GM23338 (cell line): ENCODE measurements at regions not wholly inside any gene's neighbourhood (a gene's known extent, or its start where the extent isn't known, plus 50 kb on each side); places are given as distances from the start of the nearest gene placed in this dataset.

Experiments
- ATAC-seq: fragments of 200-7000 bp; cut with Tn5 transposase; 3 replicates; pipeline ENCODE4 v1.9.1; 2020
- DNase-seq: peaks from one replicate; pipeline ENCODE4 v3.0.0-alpha.2; 2015; ENCODE audit warnings: low spot score
- H2AFZ ChIP-seq: fragments of 200-600 bp; sonication (generic); 2 replicates; pipeline ENCODE4 v1.8.0; 2016; ENCODE audit warnings: antibody characterized with exemption, mild to moderate bottlenecking, moderate library complexity
- H3F3A ChIP-seq: fragments of 200-600 bp; sonication (generic); replicated peaks from 2 replicates; pipeline ENCODE4 v1.8.0; 2017; ENCODE audit warnings: antibody characterized with exemption, mixed run types, low read depth
- H3K27ac ChIP-seq: fragments of 200-600 bp; sonication (generic); 2 replicates; pipeline ENCODE4 v1.6.1; 2016; ENCODE audit warnings: low read depth
- H3K27me3 ChIP-seq: fragments of 200-600 bp; sonication (generic); 2 replicates; pipeline ENCODE4 v1.8.0; 2016; ENCODE audit warnings: mild to moderate bottlenecking, mixed run types, moderate library complexity; ENCODE audit not compliant: insufficient read depth
- H3K36me3 ChIP-seq: fragments of 200-600 bp; sonication (generic); 2 replicates; pipeline ENCODE4 v1.8.0; 2016; ENCODE audit warnings: mild to moderate bottlenecking; ENCODE audit not compliant: insufficient read depth
- H3K4me1 ChIP-seq: fragments of 200-600 bp; sonication (generic); 2 replicates; pipeline ENCODE4 v1.8.0; 2016; ENCODE audit warnings: mild to moderate bottlenecking, moderate library complexity; ENCODE audit not compliant: insufficient read depth
- H3K4me2 ChIP-seq: fragments of 200-600 bp; sonication (generic); 2 replicates; pipeline ENCODE4 v1.7.1; 2017; ENCODE audit warnings: mixed run types
- H3K4me3 ChIP-seq: fragments of 200-600 bp; sonication (generic); 2 replicates; pipeline ENCODE4 v1.6.1; 2016; ENCODE audit warnings: mixed run types
- H3K79me2 ChIP-seq: fragments of 200-600 bp; sonication (generic); replicated peaks from 2 replicates; pipeline ENCODE4 v1.8.0; 2017; ENCODE audit warnings: mild to moderate bottlenecking; ENCODE audit not compliant: insufficient read depth
- H3K9me2 ChIP-seq: fragments of 200-600 bp; sonication (generic); 2 replicates; pipeline ENCODE4 v1.8.0; 2017; ENCODE audit not compliant: insufficient read depth
- H4K20me1 ChIP-seq: fragments of 200-600 bp; sonication (generic); replicated peaks from 2 replicates; pipeline ENCODE4 v1.8.0; 2017; ENCODE audit warnings: mild to moderate bottlenecking; ENCODE audit not compliant: insufficient read depth
- H3K27ac Mint-ChIP-seq: 2 replicates; pipeline ENCODE4 v1.8.0; 2020; ENCODE audit warnings: inconsistent platforms, mild to moderate bottlenecking, moderate library complexity, mixed read lengths
- H3K27me3 Mint-ChIP-seq: 3 replicates; pipeline ENCODE4 v1.8.0; 2022; ENCODE audit warnings: low read depth, mild to moderate bottlenecking, moderate library complexity, mixed read lengths, inconsistent platforms; ENCODE audit not compliant: insufficient read depth, poor library complexity
- H3K36me3 Mint-ChIP-seq: 3 replicates; pipeline ENCODE4 v1.8.0; 2021; ENCODE audit warnings: low read depth, mild to moderate bottlenecking, inconsistent platforms, moderate library complexity, mixed read lengths
- H3K4me1 Mint-ChIP-seq: 3 replicates; pipeline ENCODE4 v1.8.0; 2020; ENCODE audit warnings: mild to moderate bottlenecking, inconsistent platforms, mixed read lengths
- H3K4me3 Mint-ChIP-seq: 3 replicates; pipeline ENCODE4 v1.8.0; 2021; ENCODE audit warnings: moderate library complexity, mild to moderate bottlenecking, inconsistent platforms, mixed read lengths
- H3K9me3 Mint-ChIP-seq: 3 replicates; pipeline ENCODE4 v1.8.0; 2020; ENCODE audit warnings: moderate library complexity, mild to moderate bottlenecking, inconsistent platforms, mixed read lengths
- CREB1 ChIP-seq: fragments of 250-450 bp; sonication (Bioruptor Pico); IDR thresholded peaks from 2 replicates; pipeline ENCODE4 v1.5.0; 2020; ENCODE audit warnings: low read depth, mild to moderate bottlenecking, moderate library complexity
- CTCF ChIP-seq, 2 experiments: fragments of 200-600 bp in 1 of 2; sonication (generic) in 1 of 2; conservative IDR thresholded peaks; 2 replicates each; pipeline versions ENCODE4 v1.5.1 to v1.6.1; 2016 to 2017; ENCODE audit warnings: antibody characterized with exemption in 2 of 2, low read depth in 2 of 2, mild to moderate bottlenecking in 2 of 2, moderate library complexity in 1 of 2
- ETS1 ChIP-seq: IDR thresholded peaks from 2 replicates; pipeline ENCODE4 v1.6.1; 2016; ENCODE audit warnings: antibody characterized with exemption
- EZH2 ChIP-seq: fragments of 200-600 bp; sonication (generic); IDR thresholded peaks from one replicate; pipeline ENCODE4 v1.8.0; 2017; ENCODE audit warnings: antibody characterized with exemption, mild to moderate bottlenecking, low read depth; ENCODE audit not compliant: unreplicated experiment
- EZH2phosphoT487 ChIP-seq: fragments of 200-600 bp; sonication (generic); IDR thresholded peaks from one replicate; pipeline ENCODE4 v1.8.1; 2018; ENCODE audit warnings: antibody characterized with exemption; ENCODE audit not compliant: unreplicated experiment
- JUNB ChIP-seq: IDR thresholded peaks from one replicate; pipeline ENCODE4 v1.6.1; 2016; ENCODE audit warnings: antibody characterized with exemption; ENCODE audit not compliant: unreplicated experiment
- NANOG ChIP-seq: IDR thresholded peaks from 2 replicates; pipeline ENCODE4 v1.6.1; 2016; ENCODE audit warnings: antibody characterized with exemption, borderline replicate concordance
- POLR2AphosphoS5 ChIP-seq: IDR thresholded peaks from 2 replicates; pipeline ENCODE4 v1.6.1; 2016; ENCODE audit warnings: antibody characterized with exemption, low read depth
- REST ChIP-seq: IDR thresholded peaks from one replicate; pipeline ENCODE4 v1.6.1; 2018; ENCODE audit warnings: antibody characterized with exemption; ENCODE audit not compliant: unreplicated experiment
- STAT1 ChIP-seq: IDR thresholded peaks from one replicate; pipeline ENCODE4 v1.6.1; 2016; ENCODE audit warnings: antibody characterized with exemption; ENCODE audit not compliant: unreplicated experiment
- ZNF114 ChIP-seq: fragments of 250-450 bp; sonication (Bioruptor Pico); IDR thresholded peaks from 2 replicates; pipeline ENCODE4 v1.5.0; 2020; ENCODE audit warnings: mild to moderate bottlenecking, moderate library complexity
- ZNF331 ChIP-seq: fragments of 250-450 bp; sonication (Bioruptor Pico); IDR thresholded peaks from 2 replicates; pipeline ENCODE4 v1.5.0; 2020; ENCODE audit warnings: low read depth, mild to moderate bottlenecking, moderate library complexity
- ZNF462 ChIP-seq: fragments of 250-450 bp; sonication (Bioruptor Pico); IDR thresholded peaks from 2 replicates; pipeline ENCODE4 v1.5.0; 2020; ENCODE audit warnings: mild to moderate bottlenecking, moderate library complexity

GRCh38 chr3:26556637-26557036 lies 65.9 kb upstream of the LRRC3B start (continued):
- no peak for TF ChIP-seq ZNF462 (CRISPR knock-in tag)

- Histone ChIP-seq H3K4me1 (no peaks in the 10 kb centered on the region), H3K4me3 (no peak overlapping the region), H3K36me3 (no peaks in the 10 kb centered on the region), H2AFZ (no peak overlapping the region), H3K79me2 (no peaks in the 10 kb centered on the region), H3K9me2 (no peaks in the 10 kb centered on the region), H3K27ac (no peak overlapping the region), H3K27me3 (no peaks in the 10 kb centered on the region), H3F3A (no peaks in the 10 kb centered on the region), H3K4me2 (no peak overlapping the region), H4K20me1 (no peaks in the 10 kb centered on the region)
- Mint-ChIP-seq H3K27ac (no peak overlapping the region), H3K36me3 (no peaks in the 10 kb centered on the region), H3K4me3 (no peak overlapping the region), H3K4me1 (no peaks in the 10 kb centered on the region), H3K27me3 (no peaks in the 10 kb centered on the region), H3K9me3 (no peaks in the 10 kb centered on the region)
- DNase-seq: peak; percentile 14
- ATAC-seq: no peak
- TF ChIP-seq ETS1: no peak
- TF ChIP-seq JUNB: no peak
- TF ChIP-seq ZNF331 (CRISPR knock-in tag): no peak
- TF ChIP-seq CTCF (conservative IDR thresholded peaks at IDR 0.05; ENCODE audit: low read depth in 2 of 2): no peak
- TF ChIP-seq REST: no peak
- no peak for TF ChIP-seq EZH2phosphoT487
- TF ChIP-seq ZNF114 (CRISPR knock-in tag): no peak
- no peak for TF ChIP-seq NANOG
- TF ChIP-seq CREB1 (CRISPR knock-in tag): no peak
- no peak for TF ChIP-seq EZH2
- no peak for TF ChIP-seq POLR2AphosphoS5
- TF ChIP-seq STAT1: no peak
These were observed 64.3 kb upstream of the LRRC3B start for GRCh38 chr3:26558257-26558656.
